Loucy (cell line): ENCODE measurements at regions not wholly inside any gene's neighbourhood (a gene's known extent, or its start where the extent isn't known, plus 50 kb on each side); places are given as distances from the start of the nearest gene placed in this dataset.
A peak's percentile ranks its signal among the peaks of the same experiment; 100 is the strongest.
"Not testable (repeated sequence)": the region's sequence is repeated elsewhere in the genome, so short reads cannot be mapped to it uniquely, and the experiment has no call there.

Experiments
- H2AFZ ChIP-seq: fragments of 200-600 bp; sonication (generic); 2 replicates; pipeline ENCODE4 v1.6.0; 2016; ENCODE audit warnings: antibody characterized with exemption, mild to moderate bottlenecking, low read length, moderate library complexity
- H3F3A ChIP-seq: fragments of 200-600 bp; 2 replicates; pipeline ENCODE4 v1.6.0; 2016; ENCODE audit warnings: antibody characterized with exemption, low read depth, mild to moderate bottlenecking
- H3K27me3 ChIP-seq: fragments of 200-600 bp; sonication (generic); 2 replicates; pipeline ENCODE4 v1.6.1; 2014; ENCODE audit warnings: low read length, mild to moderate bottlenecking; ENCODE audit not compliant: insufficient read depth, poor library complexity, severe bottlenecking
- H3K36me3 ChIP-seq: fragments of 200-600 bp; sonication (generic); 2 replicates; pipeline ENCODE4 v1.6.1; 2016; ENCODE audit warnings: low read length; ENCODE audit not compliant: insufficient read depth
- H3K4me1 ChIP-seq: fragments of 200-600 bp; sonication (generic); 2 replicates; pipeline ENCODE4 v1.5.1; 2014; ENCODE audit warnings: low read length, mild to moderate bottlenecking; ENCODE audit not compliant: insufficient read depth, poor library complexity, severe bottlenecking
- H3K4me2 ChIP-seq: fragments of 200-600 bp; sonication (generic); 2 replicates; pipeline ENCODE4 v1.6.0; 2014; ENCODE audit warnings: antibody characterized with exemption, low read length, low read depth, mild to moderate bottlenecking; ENCODE audit not compliant: poor library complexity, severe bottlenecking
- H3K4me3 ChIP-seq: fragments of 200-600 bp; sonication (generic); 2 replicates; pipeline ENCODE4 v1.5.1; 2014; ENCODE audit warnings: low read length, mild to moderate bottlenecking, mixed read lengths; ENCODE audit not compliant: poor library complexity, severe bottlenecking
- H3K79me2 ChIP-seq: fragments of 200-600 bp; sonication (generic); 2 replicates; pipeline ENCODE4 v1.6.1; 2014; ENCODE audit warnings: low read length; ENCODE audit not compliant: insufficient read depth
- H3K9ac ChIP-seq: fragments of 200-600 bp; sonication (generic); 2 replicates; pipeline ENCODE4 v1.6.0; 2014; ENCODE audit warnings: mild to moderate bottlenecking, low read depth, low read length, moderate library complexity; ENCODE audit not compliant: poor library complexity, severe bottlenecking
- H3K9me2 ChIP-seq: fragments of 200-600 bp; sonication (generic); replicated peaks from 2 replicates; pipeline ENCODE4 v1.6.1; 2016; ENCODE audit warnings: low read depth, low read length, mixed read lengths
- H3K9me3 ChIP-seq: fragments of 200-600 bp; sonication (generic); 2 replicates; pipeline ENCODE4 v1.6.1; 2014; ENCODE audit warnings: mild to moderate bottlenecking, antibody characterized with exemption, low read length, low read depth; ENCODE audit not compliant: insufficient read depth
- H4K20me1 ChIP-seq: fragments of 200-600 bp; sonication (generic); 2 replicates; pipeline ENCODE4 v1.6.0; 2014; ENCODE audit warnings: antibody characterized with exemption, low read length, mild to moderate bottlenecking; ENCODE audit not compliant: insufficient read depth, poor library complexity, severe bottlenecking
- EZH2phosphoT487 ChIP-seq: fragments of 200-600 bp; IDR thresholded peaks from 2 replicates; pipeline ENCODE4 v1.6.1; 2018; ENCODE audit warnings: antibody characterized with exemption, mild to moderate bottlenecking, moderate library complexity, borderline replicate concordance
- TF ChIP-seq, protein P1 (sequence below): fragments of 200-600 bp; sonication (generic); conservative IDR thresholded peaks from 2 replicates; pipeline ENCODE4 v1.5.1; 2014; ENCODE audit warnings: mild to moderate bottlenecking, antibody characterized with exemption, low read length

DNA sequence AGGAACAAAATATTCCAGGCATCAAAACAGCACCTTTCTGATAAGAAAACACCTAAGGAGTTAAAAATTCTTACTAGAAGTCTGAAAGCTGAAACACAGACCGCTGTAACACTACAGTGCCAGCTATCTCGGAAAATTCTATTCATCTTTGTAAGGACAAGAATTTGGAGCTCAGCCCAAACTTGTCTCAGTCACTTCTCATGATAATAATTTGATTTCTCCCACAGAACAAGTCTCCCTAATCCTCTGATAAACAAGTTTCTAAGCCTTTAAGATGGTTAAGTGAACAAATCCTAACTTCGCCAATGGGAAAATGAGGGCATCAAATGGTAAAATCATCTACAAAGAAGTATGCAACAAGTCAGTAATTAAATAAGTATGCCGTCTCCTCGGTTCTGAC is 59.9 kb downstream of the SIPA1L2 start:
- TF ChIP-seq EZH2phosphoT487: no peak
- TF ChIP-seq, protein P1, sequence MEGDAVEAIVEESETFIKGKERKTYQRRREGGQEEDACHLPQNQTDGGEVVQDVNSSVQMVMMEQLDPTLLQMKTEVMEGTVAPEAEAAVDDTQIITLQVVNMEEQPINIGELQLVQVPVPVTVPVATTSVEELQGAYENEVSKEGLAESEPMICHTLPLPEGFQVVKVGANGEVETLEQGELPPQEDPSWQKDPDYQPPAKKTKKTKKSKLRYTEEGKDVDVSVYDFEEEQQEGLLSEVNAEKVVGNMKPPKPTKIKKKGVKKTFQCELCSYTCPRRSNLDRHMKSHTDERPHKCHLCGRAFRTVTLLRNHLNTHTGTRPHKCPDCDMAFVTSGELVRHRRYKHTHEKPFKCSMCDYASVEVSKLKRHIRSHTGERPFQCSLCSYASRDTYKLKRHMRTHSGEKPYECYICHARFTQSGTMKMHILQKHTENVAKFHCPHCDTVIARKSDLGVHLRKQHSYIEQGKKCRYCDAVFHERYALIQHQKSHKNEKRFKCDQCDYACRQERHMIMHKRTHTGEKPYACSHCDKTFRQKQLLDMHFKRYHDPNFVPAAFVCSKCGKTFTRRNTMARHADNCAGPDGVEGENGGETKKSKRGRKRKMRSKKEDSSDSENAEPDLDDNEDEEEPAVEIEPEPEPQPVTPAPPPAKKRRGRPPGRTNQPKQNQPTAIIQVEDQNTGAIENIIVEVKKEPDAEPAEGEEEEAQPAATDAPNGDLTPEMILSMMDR: no peak
- Histone ChIP-seq H3K4me3 (no peak overlapping the region), H2AFZ (no peak overlapping the region), H3K4me1 (peaks cover 58% of the 10 kb centered on the region), H3F3A (no peaks in the 10 kb centered on the region), H3K36me3 (no peaks in the 10 kb centered on the region), H3K9ac (no peak overlapping the region), H3K9me3 (no peaks in the 10 kb centered on the region), H3K79me2 (peaks cover 36% of the 10 kb centered on the region), H4K20me1 (no peaks in the 10 kb centered on the region), H3K4me2 (no peak overlapping the region), H3K9me2 (no peaks in the 10 kb centered on the region), H3K27me3 (no peaks in the 10 kb centered on the region)

GRCh38 chr1:232569554-232569921 is 60.4 kb downstream of the SIPA1L2 start:
- not testable (repeated sequence) for H3F3A ChIP-seq, H3K36me3 ChIP-seq, H2AFZ ChIP-seq, H3K4me3 ChIP-seq, H4K20me1 ChIP-seq, H3K9ac ChIP-seq, H3K27me3 ChIP-seq, H3K4me2 ChIP-seq, H3K9me3 ChIP-seq, H3K9me2 ChIP-seq
- Histone ChIP-seq H3K4me1 (peaks cover 54% of the 10 kb centered on the region), H3K79me2 (peaks cover 33% of the 10 kb centered on the region)

DNA sequence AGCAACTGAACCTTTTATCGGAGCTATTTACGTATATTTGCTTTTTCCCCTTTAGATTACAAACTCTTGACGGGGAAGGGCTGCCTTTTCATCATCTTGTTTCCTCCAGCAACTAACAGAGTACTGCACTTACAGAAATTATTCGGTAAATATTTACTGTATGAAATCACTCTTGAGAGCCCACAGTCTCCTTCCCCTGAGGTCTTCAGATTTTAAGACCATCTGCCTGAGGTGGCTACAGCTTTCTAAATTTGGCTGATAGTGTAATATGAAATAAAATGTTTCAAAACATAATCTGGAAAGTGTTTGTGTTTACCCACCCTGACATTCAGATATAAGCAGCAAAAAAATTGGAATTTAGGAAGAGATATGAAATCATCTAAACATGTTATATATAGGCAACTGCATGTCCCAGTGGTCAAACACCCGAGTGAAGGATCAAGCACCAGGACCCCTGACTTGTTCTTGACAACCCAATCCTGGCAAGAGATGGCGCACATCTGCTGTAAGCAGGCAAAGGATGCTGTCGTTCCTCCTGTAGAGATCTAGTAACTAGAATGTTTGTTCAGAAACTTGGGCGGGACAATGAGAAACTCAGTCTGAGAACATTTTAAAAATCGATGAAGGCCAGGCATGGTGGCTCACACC is 60.9 kb downstream of the SIPA1L2 start:
- no peaks in the 10 kb centered on the region for H3K9me3 ChIP-seq
- H3K36me3 ChIP-seq: no peaks in the 10 kb centered on the region
- TF ChIP-seq EZH2phosphoT487: no peak
- TF ChIP-seq, protein P1: no peak
- H3K9me2 ChIP-seq: no peaks in the 10 kb centered on the region
- H3K4me2 ChIP-seq: no peak overlapping the region
- H3K27me3 ChIP-seq: no peaks in the 10 kb centered on the region
- peaks cover 51% of the 10 kb centered on the region for H3K4me1 ChIP-seq
- peaks cover 33% of the 10 kb centered on the region for H3K79me2 ChIP-seq
- no peak overlapping the region for H3K4me3 ChIP-seq
- no peaks in the 10 kb centered on the region for H4K20me1 ChIP-seq
- H2AFZ ChIP-seq: no peak overlapping the region
- H3K9ac ChIP-seq: no peak overlapping the region
- H3F3A ChIP-seq: no peaks in the 10 kb centered on the region

DNA sequence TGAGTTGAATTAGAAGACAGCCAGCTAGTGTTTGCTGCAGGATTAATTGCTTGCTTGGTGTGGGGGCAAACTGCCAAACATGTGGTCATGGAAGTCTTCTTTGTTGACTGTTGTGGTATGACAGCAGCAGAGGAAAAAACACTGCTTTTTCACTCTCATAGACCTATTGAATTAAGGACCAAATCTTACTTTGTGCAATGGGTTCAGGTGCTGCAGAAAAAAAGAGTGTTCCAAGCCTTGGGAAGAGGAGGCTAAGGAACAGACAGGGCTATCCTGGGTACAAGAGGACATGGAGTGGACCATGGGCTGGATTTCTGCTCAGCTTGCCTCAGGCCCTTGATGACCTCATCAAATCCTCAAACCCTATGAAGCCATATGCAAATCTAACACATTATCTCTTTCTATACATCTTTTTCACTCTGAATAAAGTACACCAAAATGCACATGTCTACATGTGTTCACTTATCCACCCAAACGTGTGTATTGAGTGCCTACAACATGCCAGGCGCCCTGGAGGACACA is 61.5 kb downstream of the SIPA1L2 start:
- Histone ChIP-seq H3K4me3 (no peak overlapping the region), H3K9me3 (no peaks in the 10 kb centered on the region), H3K36me3 (no peaks in the 10 kb centered on the region), H3F3A (no peaks in the 10 kb centered on the region), H3K27me3 (no peaks in the 10 kb centered on the region), H4K20me1 (no peaks in the 10 kb centered on the region), H3K4me1 (peaks cover 46% of the 10 kb centered on the region), H2AFZ (no peak overlapping the region), H3K9ac (no peak overlapping the region), H3K79me2 (peaks cover 33% of the 10 kb centered on the region), H3K9me2 (no peaks in the 10 kb centered on the region), H3K4me2 (peak overlapping the region; percentile 14)
- TF ChIP-seq, protein P1: no peak
- TF ChIP-seq EZH2phosphoT487: no peak
